Neuronal stem cell (in vitro differentiated cells): ENCODE measurements at regions not wholly inside any gene's neighbourhood (a gene's known extent, or its start where the extent isn't known, plus 50 kb on each side); places are given as distances from the start of the nearest gene placed in this dataset.

Source experiments
- DNase-seq: peaks from one replicate; pipeline ENCODE4 v3.0.0-alpha.2; 2013; ENCODE audit warnings: low spot score
- H2AFZ ChIP-seq: one replicate; pipeline ENCODE4 v1.6.1; 2013; ENCODE audit warnings: mild to moderate bottlenecking, low read length, inconsistent platforms
- H2AK5ac ChIP-seq: 2 replicates; pipeline ENCODE4 v1.6.1; 2013; ENCODE audit warnings: low read depth, mild to moderate bottlenecking, inconsistent platforms, low read length, moderate library complexity, mixed read lengths
- H2BK120ac ChIP-seq: 2 replicates; pipeline ENCODE4 v1.6.1; 2013; ENCODE audit warnings: low read depth, mild to moderate bottlenecking, inconsistent platforms, low read length, moderate library complexity, mixed read lengths
- H2BK12ac ChIP-seq: one replicate; pipeline ENCODE4 v1.6.1; 2013; ENCODE audit warnings: low read length, inconsistent platforms
- H2BK15ac ChIP-seq: 2 replicates; pipeline ENCODE4 v1.6.1; 2013; ENCODE audit warnings: mild to moderate bottlenecking, low read length, inconsistent platforms, mixed read lengths
- H2BK5ac ChIP-seq: one replicate; pipeline ENCODE4 v1.6.1; 2013; ENCODE audit warnings: inconsistent platforms, mild to moderate bottlenecking, low read length, moderate library complexity
- H3K14ac ChIP-seq: one replicate; pipeline ENCODE4 v1.6.1; 2013; ENCODE audit warnings: low read length, inconsistent platforms
- H3K18ac ChIP-seq: 2 replicates; pipeline ENCODE4 v1.6.1; 2013; ENCODE audit warnings: low read length, inconsistent platforms
- H3K23ac ChIP-seq: 2 replicates; pipeline ENCODE4 v1.6.1; 2013; ENCODE audit warnings: low read depth, mild to moderate bottlenecking, mixed read lengths, low read length, inconsistent platforms; ENCODE audit not compliant: poor library complexity
- H3K27ac ChIP-seq: replicated peaks from 3 replicates; pipeline ENCODE4 v1.5.1; 2013; ENCODE audit warnings: low read length, inconsistent platforms
- H3K27me3 ChIP-seq, 3 experiments: 2 replicates each; pipeline ENCODE4 v1.6.1; 2013; ENCODE audit warnings: low read length in 3 of 3, mild to moderate bottlenecking in 2 of 3, inconsistent platforms in 1 of 3, low read depth in 1 of 3, mixed read lengths in 1 of 3, moderate library complexity in 1 of 3; ENCODE audit not compliant: control insufficient read depth in 3 of 3, insufficient read depth in 3 of 3
- H3K36me3 ChIP-seq, 2 donors: replicated peaks in 1 of 2; 2 replicates each; pipeline ENCODE4 v1.6.1; 2013; ENCODE audit warnings: low read length in 2 of 2; ENCODE audit not compliant: control insufficient read depth in 2 of 2, insufficient read depth in 2 of 2
- H3K4ac ChIP-seq: 2 replicates; pipeline ENCODE4 v1.6.1; 2013; ENCODE audit warnings: inconsistent platforms, mild to moderate bottlenecking, low read length, moderate library complexity
- H3K4me1 ChIP-seq, 2 donors: 1 replicate in 1 of 2; 2 replicates in 1 of 2; pipeline ENCODE4 v1.6.1; 2013; ENCODE audit warnings: low read length in 2 of 2, low read depth in 1 of 2; ENCODE audit not compliant: control insufficient read depth in 2 of 2, insufficient read depth in 1 of 2
- H3K4me2 ChIP-seq: one replicate; pipeline ENCODE4 v1.6.1; 2013; ENCODE audit warnings: mild to moderate bottlenecking, low read length, inconsistent platforms; ENCODE audit not compliant: insufficient read depth, poor library complexity, severe bottlenecking
- H3K4me3 ChIP-seq, 2 donors: 2 replicates each; pipeline ENCODE4 v1.5.1; 2013; ENCODE audit warnings: low read length in 2 of 2, mild to moderate bottlenecking in 2 of 2, inconsistent platforms in 1 of 2, moderate library complexity in 1 of 2
- H3K79me1 ChIP-seq: one replicate; pipeline ENCODE4 v1.6.1; 2013; ENCODE audit warnings: low read depth, mild to moderate bottlenecking, inconsistent platforms, low read length, moderate library complexity
- H3K9ac ChIP-seq: one replicate; pipeline ENCODE4 v1.6.1; 2013; ENCODE audit warnings: mild to moderate bottlenecking, low read depth, low read length, inconsistent platforms; ENCODE audit not compliant: poor library complexity
- H3K9me3 ChIP-seq, 2 donors: replicated peaks in 1 of 2; 2 replicates each; pipeline versions ENCODE3 to v1.6.1; 2013; ENCODE audit warnings: low read length in 2 of 2, mild to moderate bottlenecking in 2 of 2, inconsistent platforms in 1 of 2, low read depth in 1 of 2, mixed read lengths in 1 of 2, moderate library complexity in 1 of 2; ENCODE audit not compliant: control insufficient read depth in 2 of 2, insufficient read depth in 1 of 2
- H4K8ac ChIP-seq: one replicate; pipeline ENCODE4 v1.6.1; 2013; ENCODE audit warnings: low read depth, mild to moderate bottlenecking, inconsistent platforms, low read length, moderate library complexity
- H4K91ac ChIP-seq: one replicate; pipeline ENCODE4 v1.6.1; 2013; ENCODE audit warnings: low read length, low read depth, mild to moderate bottlenecking, inconsistent platforms; ENCODE audit not compliant: poor library complexity
- WGBS, 2 donors: extraction: QIAGEN DNeasy Blood & Tissue Kit; methylation state at CpG; one replicate each; pipeline ENCODE4 v1.1.7; 2013; ENCODE audit warnings: missing lambda C conversion rate in 2 of 2, mixed read lengths in 1 of 2; ENCODE audit not compliant: insufficient read length in 2 of 2, insufficient replicate concordance in 1 of 2; ENCODE audit errors: extremely low coverage in 2 of 2; 5-methylcytosine and 5-hydroxymethylcytosine counted together

DNA sequence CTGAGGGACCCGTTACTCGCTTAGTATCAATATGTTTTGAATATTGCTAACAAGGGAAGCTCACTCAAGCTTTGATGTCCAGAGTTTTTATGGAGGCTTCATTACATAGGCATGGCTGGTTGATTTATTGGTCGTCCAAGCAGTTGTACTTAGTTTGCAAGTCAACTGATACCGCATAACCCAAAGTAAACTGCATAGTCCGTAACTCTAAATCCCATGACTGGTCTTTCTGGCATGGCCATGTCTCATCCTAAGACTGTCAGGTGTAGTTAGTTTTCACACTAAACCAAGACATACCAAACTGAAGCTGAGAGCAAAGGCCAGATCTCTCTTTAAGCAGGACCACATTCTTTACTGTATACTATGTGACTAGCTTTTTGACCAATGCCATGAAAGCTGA lies 397.9 kb downstream of the TFEC start:
- WGBS, 2 donors = no CpG with 5 or more reads among the region's 5 CpGs
- no peak for DNase-seq

GRCh38 chr7:115631782-115632181 lies 398.8 kb downstream of the TFEC start:
- peak overlapping the region; percentile 33 for H2AFZ ChIP-seq
- no peaks in the 10 kb centered on the region for H3K27me3 ChIP-seq
- H4K8ac ChIP-seq = no peak overlapping the region
- H3K18ac ChIP-seq = no peak overlapping the region
- no peak overlapping the region for H2BK5ac ChIP-seq
- no peak for DNase-seq
- H3K9me3 ChIP-seq = peaks cover 0 to 2% of the 10 kb centered on the region in 2 donors
- H3K79me1 ChIP-seq = no peaks in the 10 kb centered on the region
- no peak overlapping the region for H3K9ac ChIP-seq
- no peak overlapping the region for H3K4me2 ChIP-seq
- H3K4me1 ChIP-seq = no peaks in the 10 kb centered on the region
- H4K91ac ChIP-seq = no peak overlapping the region
- H2AK5ac ChIP-seq = no peak overlapping the region
- H3K23ac ChIP-seq = no peak overlapping the region
- H2BK15ac ChIP-seq = no peak overlapping the region
- no peak overlapping the region for H2BK12ac ChIP-seq
- no peak overlapping the region for H3K4me3 ChIP-seq
- no peak overlapping the region for H3K4ac ChIP-seq
- H3K36me3 ChIP-seq = no peaks in the 10 kb centered on the region
- WGBS, 2 donors = no CpG with 5 or more reads among the region's 6 CpGs
- H3K14ac ChIP-seq = no peak overlapping the region
- H2BK120ac ChIP-seq = no peak overlapping the region
- no peak overlapping the region for H3K27ac ChIP-seq

More for the DNA sequence above, 397.9 kb downstream of the TFEC start:
- H3K27ac ChIP-seq = no peak overlapping the region
- no peaks in the 10 kb centered on the region for H3K36me3 ChIP-seq
- no peak overlapping the region for H3K4me3 ChIP-seq
- no peaks in the 10 kb centered on the region for H3K27me3 ChIP-seq
- no peak overlapping the region for H2AFZ ChIP-seq
- no peaks in the 10 kb centered on the region for H3K4me1 ChIP-seq
- no peak overlapping the region for H2BK5ac ChIP-seq
- H3K79me1 ChIP-seq = no peaks in the 10 kb centered on the region
- no peak overlapping the region for H3K4me2 ChIP-seq
- peaks cover 0 to 2% of the 10 kb centered on the region in 2 donors for H3K9me3 ChIP-seq
- H2BK15ac ChIP-seq = no peak overlapping the region
- H3K18ac ChIP-seq = no peak overlapping the region
- H4K8ac ChIP-seq = no peak overlapping the region
- H4K91ac ChIP-seq = no peak overlapping the region
- H2AK5ac ChIP-seq = no peak overlapping the region
- H3K4ac ChIP-seq = no peak overlapping the region
- H3K14ac ChIP-seq = no peak overlapping the region
- no peak overlapping the region for H2BK120ac ChIP-seq
- no peak overlapping the region for H2BK12ac ChIP-seq
- H3K23ac ChIP-seq = no peak overlapping the region
- H3K9ac ChIP-seq = no peak overlapping the region

GRCh38 chr7:115630049-115630448 lies 400.5 kb downstream of the TFEC start:
- Histone ChIP-seq H2AFZ (no peak overlapping the region), H3K4ac (no peak overlapping the region), H3K9ac (no peak overlapping the region), H3K14ac (no peak overlapping the region), H2AK5ac (no peak overlapping the region), H3K4me1 (no peaks in the 10 kb centered on the region), H4K91ac (no peak overlapping the region), H3K27me3 (no peaks in the 10 kb centered on the region), H3K23ac (no peak overlapping the region), H4K8ac (no peak overlapping the region), H2BK5ac (no peak overlapping the region), H3K79me1 (no peaks in the 10 kb centered on the region), H2BK15ac (no peak overlapping the region), H3K4me3 (no peak overlapping the region), H3K27ac (no peak overlapping the region), H3K18ac (no peak overlapping the region), H3K9me3 (peaks cover 0 to 2% of the 10 kb centered on the region in 2 donors), H2BK12ac (no peak overlapping the region), H3K36me3 (no peaks in the 10 kb centered on the region), H3K4me2 (no peak overlapping the region), H2BK120ac (no peak overlapping the region)
- WGBS, 2 donors = no CpG with 5 or more reads among the region's 4 CpGs
- no peak for DNase-seq

GRCh38 chr7:115618676-115619075 lies 411.9 kb downstream of the TFEC start:
- no peak overlapping the region for H2BK120ac ChIP-seq
- H3K14ac ChIP-seq = no peak overlapping the region
- 100% methylated on average over 1 of the region's 3 CpGs for WGBS, 2 donors
- H3K9ac ChIP-seq = no peak overlapping the region
- H2AK5ac ChIP-seq = no peak overlapping the region
- H4K91ac ChIP-seq = no peak overlapping the region
- no peaks in the 10 kb centered on the region for H3K79me1 ChIP-seq
- H3K4me2 ChIP-seq = no peak overlapping the region
- H3K4me1 ChIP-seq = peaks cover 0 to 3% of the 10 kb centered on the region in 2 donors
- H3K4me3 ChIP-seq = no peak overlapping the region
- H4K8ac ChIP-seq = no peak overlapping the region
- no peaks in the 10 kb centered on the region for H3K36me3 ChIP-seq
- no peak overlapping the region for H3K4ac ChIP-seq
- no peaks in the 10 kb centered on the region for H3K9me3 ChIP-seq
- H3K27ac ChIP-seq = no peak overlapping the region
- DNase-seq = no peak
- H2BK5ac ChIP-seq = no peak overlapping the region
- H3K27me3 ChIP-seq = no peaks in the 10 kb centered on the region
- no peak overlapping the region for H2BK12ac ChIP-seq
- H2AFZ ChIP-seq = no peak overlapping the region
- H3K23ac ChIP-seq = no peak overlapping the region
- H3K18ac ChIP-seq = no peak overlapping the region
- no peak overlapping the region for H2BK15ac ChIP-seq
